ENCODE measurements at regions not wholly inside any gene's neighbourhood (a gene's known extent, or its start where the extent isn't known, plus 50 kb on each side); places are given as distances from the start of the nearest gene placed in this dataset.

DNA sequence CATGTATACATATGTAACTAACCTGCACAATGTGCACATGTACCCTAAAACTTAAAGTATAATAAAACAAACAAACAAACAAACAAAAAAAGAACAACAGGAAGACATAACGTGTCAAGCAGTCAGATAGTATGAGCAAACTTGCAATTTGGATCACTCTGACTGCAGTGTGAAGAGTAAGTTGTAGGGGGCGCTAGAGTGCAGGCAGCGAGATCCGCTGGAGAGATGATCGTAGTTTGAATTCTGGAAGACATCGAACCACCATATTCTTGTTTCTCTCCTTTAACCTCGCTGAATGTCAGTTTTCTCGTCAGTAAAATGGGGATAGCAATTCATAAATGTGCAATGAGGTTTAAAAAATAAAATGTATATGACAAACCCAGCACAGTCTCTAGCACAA, 165.2 kb upstream of the LMCD1 start:
- TF ChIP-seq, protein P1, sequence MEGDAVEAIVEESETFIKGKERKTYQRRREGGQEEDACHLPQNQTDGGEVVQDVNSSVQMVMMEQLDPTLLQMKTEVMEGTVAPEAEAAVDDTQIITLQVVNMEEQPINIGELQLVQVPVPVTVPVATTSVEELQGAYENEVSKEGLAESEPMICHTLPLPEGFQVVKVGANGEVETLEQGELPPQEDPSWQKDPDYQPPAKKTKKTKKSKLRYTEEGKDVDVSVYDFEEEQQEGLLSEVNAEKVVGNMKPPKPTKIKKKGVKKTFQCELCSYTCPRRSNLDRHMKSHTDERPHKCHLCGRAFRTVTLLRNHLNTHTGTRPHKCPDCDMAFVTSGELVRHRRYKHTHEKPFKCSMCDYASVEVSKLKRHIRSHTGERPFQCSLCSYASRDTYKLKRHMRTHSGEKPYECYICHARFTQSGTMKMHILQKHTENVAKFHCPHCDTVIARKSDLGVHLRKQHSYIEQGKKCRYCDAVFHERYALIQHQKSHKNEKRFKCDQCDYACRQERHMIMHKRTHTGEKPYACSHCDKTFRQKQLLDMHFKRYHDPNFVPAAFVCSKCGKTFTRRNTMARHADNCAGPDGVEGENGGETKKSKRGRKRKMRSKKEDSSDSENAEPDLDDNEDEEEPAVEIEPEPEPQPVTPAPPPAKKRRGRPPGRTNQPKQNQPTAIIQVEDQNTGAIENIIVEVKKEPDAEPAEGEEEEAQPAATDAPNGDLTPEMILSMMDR (IDR thresholded peaks at IDR 0.05; ENCODE audit: low read depth, low read length) = peak; percentile 50
- TF ChIP-seq MYC (IDR thresholded peaks at IDR 0.05; ENCODE audit: low read depth, low read length) = no peak
- TF ChIP-seq, protein P2, sequence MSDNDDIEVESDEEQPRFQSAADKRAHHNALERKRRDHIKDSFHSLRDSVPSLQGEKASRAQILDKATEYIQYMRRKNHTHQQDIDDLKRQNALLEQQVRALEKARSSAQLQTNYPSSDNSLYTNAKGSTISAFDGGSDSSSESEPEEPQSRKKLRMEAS (IDR thresholded peaks at IDR 0.05; ENCODE audit: low read depth, low read length) = no peak

Data from NB4 (cell line).